ENCODE measurements at regions not wholly inside any gene's neighbourhood (a gene's known extent, or its start where the extent isn't known, plus 50 kb on each side); places are given as distances from the start of the nearest gene placed in this dataset.

DNA sequence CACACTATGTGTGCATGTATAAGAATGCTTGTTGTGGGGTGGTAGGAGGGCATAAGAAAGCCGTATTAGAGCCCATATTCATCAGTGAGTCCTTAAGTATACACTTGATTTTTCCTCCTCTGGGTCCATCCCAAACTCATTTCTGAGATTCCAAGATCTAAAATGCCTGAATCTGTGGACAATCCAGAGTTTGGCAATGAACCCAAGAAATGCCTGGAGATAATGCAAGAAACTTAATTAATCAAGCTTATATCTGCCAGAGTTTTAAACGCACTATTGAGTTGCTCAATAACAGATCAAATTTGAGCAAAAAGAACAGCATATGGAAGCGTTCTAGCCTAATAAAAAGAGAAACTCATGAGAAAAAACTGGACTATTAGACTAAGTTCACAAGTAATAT is 143.4 kb upstream of the NAV3 start:
- TF ChIP-seq, protein P1, sequence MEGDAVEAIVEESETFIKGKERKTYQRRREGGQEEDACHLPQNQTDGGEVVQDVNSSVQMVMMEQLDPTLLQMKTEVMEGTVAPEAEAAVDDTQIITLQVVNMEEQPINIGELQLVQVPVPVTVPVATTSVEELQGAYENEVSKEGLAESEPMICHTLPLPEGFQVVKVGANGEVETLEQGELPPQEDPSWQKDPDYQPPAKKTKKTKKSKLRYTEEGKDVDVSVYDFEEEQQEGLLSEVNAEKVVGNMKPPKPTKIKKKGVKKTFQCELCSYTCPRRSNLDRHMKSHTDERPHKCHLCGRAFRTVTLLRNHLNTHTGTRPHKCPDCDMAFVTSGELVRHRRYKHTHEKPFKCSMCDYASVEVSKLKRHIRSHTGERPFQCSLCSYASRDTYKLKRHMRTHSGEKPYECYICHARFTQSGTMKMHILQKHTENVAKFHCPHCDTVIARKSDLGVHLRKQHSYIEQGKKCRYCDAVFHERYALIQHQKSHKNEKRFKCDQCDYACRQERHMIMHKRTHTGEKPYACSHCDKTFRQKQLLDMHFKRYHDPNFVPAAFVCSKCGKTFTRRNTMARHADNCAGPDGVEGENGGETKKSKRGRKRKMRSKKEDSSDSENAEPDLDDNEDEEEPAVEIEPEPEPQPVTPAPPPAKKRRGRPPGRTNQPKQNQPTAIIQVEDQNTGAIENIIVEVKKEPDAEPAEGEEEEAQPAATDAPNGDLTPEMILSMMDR (IDR thresholded peaks at IDR 0.05; ENCODE audit: insufficient read depth, low read depth, low read length), result no peak
- no peak for TF ChIP-seq EZH2 (IDR thresholded peaks at IDR 0.05; ENCODE audit: insufficient read depth, low read length)
- Histone ChIP-seq H3K36me3 (ENCODE audit: insufficient read depth, low read length) (no peaks in the 10 kb centered on the region), H4K20me1 (ENCODE audit: insufficient read depth, low read length) (no peaks in the 10 kb centered on the region), H3K4me2 (ENCODE audit: low read length) (no peak overlapping the region), H3K9me3 (ENCODE audit: insufficient read depth, low read depth, low read length) (no peaks in the 10 kb centered on the region), H3K79me2 (ENCODE audit: insufficient read depth, low read length) (no peaks in the 10 kb centered on the region), H3K4me3 (ENCODE audit: insufficient read depth, low read depth, low read length) (no peak overlapping the region), H3K9ac (ENCODE audit: low read length) (no peak overlapping the region), H2AFZ (ENCODE audit: low read depth, low read length) (no peak overlapping the region), H3K27ac (ENCODE audit: low read depth, low read length) (no peak overlapping the region), H3K4me1 (ENCODE audit: insufficient read depth, low read length) (no peaks in the 10 kb centered on the region), H3K27me3 (ENCODE audit: insufficient read depth, low read length) (no peaks in the 10 kb centered on the region)
- Mint-ChIP-seq H3K4me3 (ENCODE audit: unreplicated experiment) (no peak overlapping the region), H3K27ac (ENCODE audit: unreplicated experiment) (no peak overlapping the region), H3K27me3 (ENCODE audit: low read depth, unreplicated experiment) (no peaks in the 10 kb centered on the region), H3K36me3 (ENCODE audit: low read depth, unreplicated experiment) (no peaks in the 10 kb centered on the region), H3K9me3 (ENCODE audit: unreplicated experiment) (no peaks in the 10 kb centered on the region), H3K4me1 (ENCODE audit: low read depth, unreplicated experiment) (peaks cover 11% of the 10 kb centered on the region)
- no peak for DNase-seq (ENCODE audit: low read depth)
- FAIRE-seq, result no peak

DNA sequence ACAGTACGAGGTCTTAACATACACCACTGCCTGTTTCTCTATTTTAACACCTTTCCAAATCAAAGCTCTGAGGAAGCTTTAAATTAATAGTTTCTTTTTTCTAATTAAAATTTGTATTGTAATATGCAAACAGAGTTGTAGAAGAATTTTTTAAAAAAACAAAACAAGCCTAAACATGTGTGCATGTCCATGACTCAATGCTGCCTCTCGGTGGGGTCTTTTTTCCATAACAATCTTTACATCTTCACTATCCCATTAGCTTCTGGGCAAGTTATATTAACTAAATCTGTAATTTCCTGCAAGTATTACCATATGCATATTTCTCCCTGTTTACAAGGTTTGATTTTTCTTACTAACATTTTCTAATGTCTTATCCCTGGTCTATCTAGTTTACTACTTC is 143.9 kb upstream of the NAV3 start:
- Mint-ChIP-seq H3K4me1 (ENCODE audit: low read depth, unreplicated experiment) (peaks cover 11% of the 10 kb centered on the region), H3K27me3 (ENCODE audit: low read depth, unreplicated experiment) (no peaks in the 10 kb centered on the region), H3K36me3 (ENCODE audit: low read depth, unreplicated experiment) (no peaks in the 10 kb centered on the region), H3K27ac (ENCODE audit: unreplicated experiment) (no peak overlapping the region), H3K9me3 (ENCODE audit: unreplicated experiment) (no peaks in the 10 kb centered on the region), H3K4me3 (ENCODE audit: unreplicated experiment) (no peak overlapping the region)
- H3K4me2 ChIP-seq (ENCODE audit: low read length), result no peak overlapping the region
- no peaks in the 10 kb centered on the region for H3K4me1 ChIP-seq (ENCODE audit: insufficient read depth, low read length)
- no peak overlapping the region for H3K4me3 ChIP-seq (ENCODE audit: insufficient read depth, low read depth, low read length)
- H2AFZ ChIP-seq (ENCODE audit: low read depth, low read length), result no peak overlapping the region
- no peak overlapping the region for H3K27ac ChIP-seq (ENCODE audit: low read depth, low read length)
- no peaks in the 10 kb centered on the region for H3K27me3 ChIP-seq (ENCODE audit: insufficient read depth, low read length)
- peak; percentile 26 for FAIRE-seq
- H3K9me3 ChIP-seq (ENCODE audit: insufficient read depth, low read depth, low read length), result no peaks in the 10 kb centered on the region
- H3K79me2 ChIP-seq (ENCODE audit: insufficient read depth, low read length), result no peaks in the 10 kb centered on the region
- H3K36me3 ChIP-seq (ENCODE audit: insufficient read depth, low read length), result no peaks in the 10 kb centered on the region
- DNase-seq (ENCODE audit: low read depth), result no peak
- TF ChIP-seq, protein P1 (IDR thresholded peaks at IDR 0.05; ENCODE audit: insufficient read depth, low read depth, low read length), result peak; percentile 31
- no peak for TF ChIP-seq EZH2 (IDR thresholded peaks at IDR 0.05; ENCODE audit: insufficient read depth, low read length)
- H4K20me1 ChIP-seq (ENCODE audit: insufficient read depth, low read length), result no peaks in the 10 kb centered on the region
- H3K9ac ChIP-seq (ENCODE audit: low read length), result no peak overlapping the region

DNA sequence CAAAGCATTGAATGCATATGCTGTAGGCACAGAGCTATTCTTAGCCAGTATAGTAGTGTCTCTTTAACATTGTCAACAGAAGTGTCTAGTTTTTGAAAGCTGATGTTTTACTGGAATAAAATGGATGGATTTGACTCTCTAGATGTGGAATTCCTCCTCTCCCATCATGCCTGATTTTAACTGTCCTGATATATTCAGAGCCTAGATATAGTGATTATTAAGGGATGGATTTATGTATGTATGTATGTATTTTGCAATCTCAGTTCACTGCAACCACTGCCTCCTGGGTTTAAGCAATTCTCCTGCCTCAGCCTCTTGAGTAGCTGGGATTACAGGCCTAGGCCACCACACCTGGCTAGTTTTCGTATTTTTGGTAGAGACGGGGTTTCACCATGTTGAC is 144.8 kb upstream of the NAV3 start:
- Histone ChIP-seq H3K4me2 (ENCODE audit: low read length) (no peak overlapping the region), H4K20me1 (ENCODE audit: insufficient read depth, low read length) (no peaks in the 10 kb centered on the region), H3K27me3 (ENCODE audit: insufficient read depth, low read length) (no peaks in the 10 kb centered on the region), H3K4me3 (ENCODE audit: insufficient read depth, low read depth, low read length) (no peak overlapping the region), H2AFZ (ENCODE audit: low read depth, low read length) (no peak overlapping the region), H3K27ac (ENCODE audit: low read depth, low read length) (no peak overlapping the region), H3K36me3 (ENCODE audit: insufficient read depth, low read length) (no peaks in the 10 kb centered on the region), H3K79me2 (ENCODE audit: insufficient read depth, low read length) (no peaks in the 10 kb centered on the region), H3K4me1 (ENCODE audit: insufficient read depth, low read length) (no peaks in the 10 kb centered on the region), H3K9ac (ENCODE audit: low read length) (no peak overlapping the region), H3K9me3 (ENCODE audit: insufficient read depth, low read depth, low read length) (no peaks in the 10 kb centered on the region)
- no peak for TF ChIP-seq EZH2 (IDR thresholded peaks at IDR 0.05; ENCODE audit: insufficient read depth, low read length)
- TF ChIP-seq, protein P1 (IDR thresholded peaks at IDR 0.05; ENCODE audit: insufficient read depth, low read depth, low read length), result no peak
- Mint-ChIP-seq H3K36me3 (ENCODE audit: low read depth, unreplicated experiment) (no peaks in the 10 kb centered on the region), H3K9me3 (ENCODE audit: unreplicated experiment) (no peaks in the 10 kb centered on the region), H3K4me3 (ENCODE audit: unreplicated experiment) (no peak overlapping the region), H3K27ac (ENCODE audit: unreplicated experiment) (no peak overlapping the region), H3K4me1 (ENCODE audit: low read depth, unreplicated experiment) (peaks cover 11% of the 10 kb centered on the region), H3K27me3 (ENCODE audit: low read depth, unreplicated experiment) (no peaks in the 10 kb centered on the region)
- no peak for DNase-seq (ENCODE audit: low read depth)
- no peak for FAIRE-seq

Measured in astrocyte (in vitro differentiated cells and primary cell).